NOMO-1 treated with DMSO at 0.1 percent for 48 hours (cell line): ENCODE measurements at regions not wholly inside any gene's neighbourhood (a gene's known extent, or its start where the extent isn't known, plus 50 kb on each side); places are given as distances from the start of the nearest gene placed in this dataset.
"Not testable (repeated sequence)": the region's sequence is repeated elsewhere in the genome, so short reads cannot be mapped to it uniquely, and the experiment has no call there.

Experiments
- DNase-seq: peaks from one replicate; lab custom pipeline; 2025; ENCODE audit not compliant: unreplicated experiment; lab: John Stamatoyannopoulos, UW

- DNase-seq: not testable (repeated sequence)
These were observed 52.7 kb upstream of the SRRM3 start for GRCh38 chr7:76148947-76149346.

GRCh38 chr7:76149847-76150691 lies 51.6 kb upstream of the SRRM3 start:
- no peak for DNase-seq
